IMR-90 (cell line): ENCODE measurements at regions not wholly inside any gene's neighbourhood (a gene's known extent, or its start where the extent isn't known, plus 50 kb on each side); places are given as distances from the start of the nearest gene placed in this dataset.

ENCODE experiments used
- ATAC-seq: fragments of 200-7000 bp; cut with Tn5 transposase; 2 replicates; pipeline ENCODE4 v1.9.1; 2020; ENCODE audit warnings: low read depth, mild to moderate bottlenecking, moderate library complexity
- BruUV-seq: library from RNA; stranded (reverse); fragments of 400-500 nt; replicated peaks from 2 replicates; lab custom pipeline; 2021; lab: Mats Ljungman, UMichigan
- CTCF ChIA-PET: fragments of 300-600 bp; formaldehyde crosslinking; extraction: SDS; loops from one replicate; lab custom pipeline; 2021; ENCODE audit warnings: antibody characterized with exemption; lab: Yijun Ruan, JAX
- POLR2A ChIA-PET: fragments of 300-600 bp; sonication (Branson Sonifier 250); formaldehyde crosslinking; loops from one replicate; lab custom pipeline; 2022; ENCODE audit warnings: antibody characterized with exemption; ENCODE audit not compliant: unreplicated experiment; lab: Charles Lee
- DNase-seq: peaks from one replicate; pipeline ENCODE4 v3.0.0; 2013
- H2AFZ ChIP-seq: replicated peaks from 2 replicates; pipeline ENCODE3; 2013; ENCODE audit warnings: low read length, mild to moderate bottlenecking; ENCODE audit not compliant: poor library complexity
- H2AK5ac ChIP-seq: 2 replicates; pipeline ENCODE4 v1.6.1; 2013; ENCODE audit warnings: low read depth, low read length, inconsistent platforms
- H2AK9ac ChIP-seq: replicated peaks from 2 replicates; pipeline ENCODE3; 2013; ENCODE audit warnings: mild to moderate bottlenecking, low read depth, low read length, moderate library complexity; ENCODE audit not compliant: poor library complexity
- H2BK120ac ChIP-seq: 2 replicates; pipeline ENCODE4 v1.6.1; 2013; ENCODE audit warnings: low read depth, low read length, inconsistent platforms
- H2BK15ac ChIP-seq: 3 replicates; pipeline ENCODE4 v1.6.1; 2013; ENCODE audit warnings: low read depth, low read length, inconsistent platforms
- H2BK20ac ChIP-seq: 2 replicates; pipeline ENCODE4 v1.6.1; 2013; ENCODE audit warnings: low read depth, mild to moderate bottlenecking, inconsistent platforms, low read length, moderate library complexity
- H2BK5ac ChIP-seq: 2 replicates; pipeline ENCODE4 v1.6.1; 2013; ENCODE audit warnings: mild to moderate bottlenecking, low read depth, low read length, inconsistent platforms; ENCODE audit not compliant: poor library complexity, severe bottlenecking
- H3K14ac ChIP-seq: replicated peaks from 2 replicates; pipeline ENCODE4 v1.6.1; 2013; ENCODE audit warnings: low read depth, low read length, inconsistent platforms
- H3K18ac ChIP-seq: 2 replicates; pipeline ENCODE4 v1.6.1; 2013; ENCODE audit warnings: low read depth, low read length, control low read depth
- H3K23ac ChIP-seq: 2 replicates; pipeline ENCODE4 v1.6.1; 2013; ENCODE audit warnings: low read depth, low read length, inconsistent platforms
- H3K27ac ChIP-seq: 2 replicates; pipeline ENCODE4 v1.5.1; 2013; ENCODE audit warnings: mild to moderate bottlenecking, control low read depth, low read length; ENCODE audit not compliant: insufficient read depth
- H3K27me3 ChIP-seq: 2 replicates; pipeline ENCODE4 v1.6.1; 2013; ENCODE audit warnings: low read length; ENCODE audit not compliant: control insufficient read depth, insufficient read depth
- H3K36me3 ChIP-seq: 2 replicates; pipeline ENCODE4 v1.6.1; 2013; ENCODE audit warnings: low read length, mixed read lengths; ENCODE audit not compliant: control insufficient read depth, insufficient read depth
- H3K4ac ChIP-seq: 2 replicates; pipeline ENCODE4 v1.6.1; 2013; ENCODE audit warnings: low read depth, low read length, inconsistent platforms
- H3K4me1 ChIP-seq: 2 replicates; pipeline ENCODE4 v1.6.1; 2013; ENCODE audit warnings: low read length, mixed read lengths; ENCODE audit not compliant: control insufficient read depth, insufficient read depth
- H3K4me2 ChIP-seq: 2 replicates; pipeline ENCODE4 v1.6.1; 2013; ENCODE audit warnings: low read depth, mild to moderate bottlenecking, control low read depth, low read length, moderate library complexity
- H3K4me3 ChIP-seq: 2 replicates; pipeline ENCODE4 v1.5.1; 2013; ENCODE audit warnings: low read depth, mild to moderate bottlenecking, control low read depth, low read length, moderate library complexity; ENCODE audit not compliant: insufficient read depth
- H3K56ac ChIP-seq: 2 replicates; pipeline ENCODE4 v1.6.1; 2013; ENCODE audit warnings: low read length, inconsistent platforms; ENCODE audit not compliant: insufficient read depth; ENCODE audit errors: extremely low read depth
- H3K79me1 ChIP-seq, 2 experiments: 2 replicates each; pipeline ENCODE4 v1.6.1; 2013; ENCODE audit warnings: low read length in 2 of 2, inconsistent platforms in 1 of 2, low read depth in 1 of 2
- H3K9ac ChIP-seq: 2 replicates; pipeline ENCODE4 v1.6.1; 2013; ENCODE audit warnings: low read depth, low read length, control low read depth
- H3K9me1 ChIP-seq: 2 replicates; pipeline ENCODE4 v1.6.1; 2013; ENCODE audit warnings: low read length, inconsistent platforms; ENCODE audit not compliant: insufficient read depth
- H3K9me3 ChIP-seq: 2 replicates; pipeline ENCODE4 v1.6.1; 2013; ENCODE audit warnings: low read length; ENCODE audit not compliant: control insufficient read depth, insufficient read depth
- H4K20me1 ChIP-seq: 2 replicates; pipeline ENCODE4 v1.6.1; 2013; ENCODE audit warnings: low read length, inconsistent platforms; ENCODE audit not compliant: insufficient read depth
- H4K5ac ChIP-seq: 2 replicates; pipeline ENCODE4 v1.6.1; 2013; ENCODE audit warnings: mild to moderate bottlenecking, low read depth, low read length, control low read depth
- H4K8ac ChIP-seq, 2 experiments: 2 replicates each; pipeline ENCODE4 v1.6.1; 2013; ENCODE audit warnings: low read depth in 2 of 2, low read length in 2 of 2, control low read depth in 1 of 2, inconsistent platforms in 1 of 2
- H4K91ac ChIP-seq: 2 replicates; pipeline ENCODE4 v1.6.1; 2013; ENCODE audit warnings: low read depth, low read length, inconsistent platforms; ENCODE audit not compliant: insufficient read depth
- MXI1 ChIP-seq: IDR thresholded peaks from 2 replicates; pipeline ENCODE4 v1.6.1; 2012; ENCODE audit warnings: low read depth, mild to moderate bottlenecking, low read length, moderate library complexity, borderline replicate concordance
- WGBS, 2 experiments: methylation state at CpG; one replicate each; pipeline versions ENCODE4 v1.1.5 to v1.1.7; 2013; ENCODE audit warnings: missing lambda C conversion rate in 2 of 2; ENCODE audit not compliant: insufficient read length in 1 of 2; ENCODE audit errors: extremely low coverage in 2 of 2; 5-methylcytosine and 5-hydroxymethylcytosine counted together
- dilution Hi-C: fragments of 300-500 bp; cut with HindIII; formaldehyde crosslinking; loops from one replicate; pipeline ENCODE4 v1.14.3; 2018; ENCODE audit warnings: low sequenced_read_pairs; ENCODE audit not compliant: unreplicated experiment
- in situ Hi-C: fragments of 300-500 bp; cut with MboI; formaldehyde crosslinking; loops from 3 replicates; pipeline ENCODE4 v1.14.3; 2019; ENCODE audit warnings: low sequenced_read_pairs, inconsistent platforms, mixed read lengths
- intact Hi-C: fragments of 100-400 bp; cut with micrococcal nuclease; formaldehyde crosslinking; loops from 2 replicates; pipeline ENCODE4 v1.10.0; 2022

DNA sequence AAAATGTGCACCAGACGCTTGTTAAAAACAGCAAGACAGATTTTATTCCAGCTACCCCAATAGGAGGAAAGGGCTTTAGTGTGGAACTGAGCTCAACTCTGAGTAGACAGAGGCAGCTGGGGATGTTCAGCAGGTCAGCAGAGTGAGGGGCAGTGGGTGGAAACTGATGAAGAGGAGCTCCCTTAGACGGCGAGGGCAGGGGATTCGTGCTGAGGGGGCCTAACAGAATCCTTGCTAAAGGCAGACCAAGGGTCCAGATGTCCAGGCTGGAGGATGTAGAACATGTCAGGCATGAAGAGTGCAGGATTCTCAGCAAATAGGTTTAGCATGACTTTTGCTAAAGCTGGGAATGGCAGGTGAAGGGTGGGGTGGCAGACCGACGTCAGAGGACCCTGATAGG lies 71.9 kb upstream of the OLFM1 start:
- Histone ChIP-seq H2AFZ (no peak overlapping the region), H3K4ac (no peak overlapping the region), H3K36me3 (no peaks in the 10 kb centered on the region), H3K56ac (no peak overlapping the region), H3K27ac (no peak overlapping the region), H3K9me1 (no peaks in the 10 kb centered on the region), H3K4me2 (no peak overlapping the region), H3K4me1 (no peaks in the 10 kb centered on the region), H3K27me3 (peaks cover 7% of the 10 kb centered on the region; the same call in 1 of the 2 replicates), H3K23ac (no peak overlapping the region), H4K5ac (no peak overlapping the region), H3K9ac (no peak overlapping the region), H2AK5ac (no peak overlapping the region), H4K8ac (no peak overlapping the region), H3K18ac (no peak overlapping the region), H3K14ac (no peak overlapping the region), H3K4me3 (no peak overlapping the region), H2BK120ac (no peak overlapping the region), H2BK5ac (no peak overlapping the region), H4K91ac (no peak overlapping the region), H3K79me1 (no peaks in the 10 kb centered on the region), H2BK20ac (no peak overlapping the region), H2BK15ac (no peak overlapping the region), H4K20me1 (no peaks in the 10 kb centered on the region), H2AK9ac (no peak overlapping the region), H3K9me3 (no peaks in the 10 kb centered on the region)
- BruUV-seq = no TSS peak
- DNase-seq (no peak), ATAC-seq (no peak)
- intact Hi-C loops = no loop called here
- ChIA-PET CTCF (no interaction called here), POLR2A (no interaction called here)
- WGBS, 2 experiments = 22% methylated on average over 3 of the region's 6 CpGs; no CpG with 5 or more reads in 1 of the 2 experiments
- dilution Hi-C loops = no loop called here
- no peak for TF ChIP-seq MXI1
- in situ Hi-C loops = no loop called here
